Activated naive CD8-positive, alpha-beta T cell treated with anti-CD3 and anti-CD28 coated beads for 36 hours (primary cell): ENCODE measurements at regions not wholly inside any gene's neighbourhood (a gene's known extent, or its start where the extent isn't known, plus 50 kb on each side); places are given as distances from the start of the nearest gene placed in this dataset.

Experiments
- DNase-seq: peaks from one replicate; pipeline ENCODE4 v3.0.0; 2021
- H3K27ac Mint-ChIP-seq: one replicate; pipeline ENCODE4 v1.8.0; 2022; ENCODE audit warnings: mild to moderate bottlenecking, moderate library complexity, mixed read lengths
- H3K27me3 Mint-ChIP-seq: one replicate; pipeline ENCODE4 v1.8.0; 2022; ENCODE audit warnings: mild to moderate bottlenecking, mixed read lengths
- H3K36me3 Mint-ChIP-seq: one replicate; pipeline ENCODE4 v1.8.0; 2021; ENCODE audit warnings: mild to moderate bottlenecking, mixed read lengths
- H3K4me1 Mint-ChIP-seq: one replicate; pipeline ENCODE4 v1.8.0; 2021; ENCODE audit warnings: mixed read lengths
- H3K4me3 Mint-ChIP-seq: one replicate; pipeline ENCODE4 v1.8.0; 2022; ENCODE audit warnings: mild to moderate bottlenecking, moderate library complexity, mixed read lengths
- H3K9me3 Mint-ChIP-seq: one replicate; pipeline ENCODE4 v1.8.0; 2022; ENCODE audit warnings: mixed read lengths

- DNase-seq = no peak
- H3K4me3 Mint-ChIP-seq = no peak overlapping the region
- no peaks in the 10 kb centered on the region for H3K27me3 Mint-ChIP-seq
- H3K4me1 Mint-ChIP-seq = no peaks in the 10 kb centered on the region
- no peaks in the 10 kb centered on the region for H3K36me3 Mint-ChIP-seq
- no peaks in the 10 kb centered on the region for H3K9me3 Mint-ChIP-seq
- H3K27ac Mint-ChIP-seq = no peak overlapping the region
Measured at GRCh38 chr13:111516712-111517640, 196.5 kb downstream of the TEX29 start.

GRCh38 chr13:111517641-111518010 is 197.2 kb downstream of the TEX29 start:
- no peaks in the 10 kb centered on the region for H3K4me1 Mint-ChIP-seq
- H3K27ac Mint-ChIP-seq = no peak overlapping the region
- H3K36me3 Mint-ChIP-seq = no peaks in the 10 kb centered on the region
- H3K4me3 Mint-ChIP-seq = no peak overlapping the region
- DNase-seq = no peak
- H3K9me3 Mint-ChIP-seq = no peaks in the 10 kb centered on the region
- no peaks in the 10 kb centered on the region for H3K27me3 Mint-ChIP-seq

- no peaks in the 10 kb centered on the region for H3K9me3 Mint-ChIP-seq
- H3K4me3 Mint-ChIP-seq = no peak overlapping the region
- H3K27ac Mint-ChIP-seq = no peak overlapping the region
- H3K36me3 Mint-ChIP-seq = no peaks in the 10 kb centered on the region
- H3K27me3 Mint-ChIP-seq = no peaks in the 10 kb centered on the region
- DNase-seq = no peak
- H3K4me1 Mint-ChIP-seq = no peaks in the 10 kb centered on the region
Measured at GRCh38 chr13:111518161-111518792, 197.8 kb downstream of the TEX29 start.

- Mint-ChIP-seq H3K27ac (no peak overlapping the region), H3K27me3 (no peaks in the 10 kb centered on the region), H3K4me1 (no peaks in the 10 kb centered on the region), H3K4me3 (no peak overlapping the region), H3K36me3 (no peaks in the 10 kb centered on the region), H3K9me3 (no peaks in the 10 kb centered on the region)
- no peak for DNase-seq
Measured at GRCh38 chr13:111519041-111519440, 198.6 kb downstream of the TEX29 start.

- H3K27me3 Mint-ChIP-seq = no peaks in the 10 kb centered on the region
- H3K36me3 Mint-ChIP-seq = no peaks in the 10 kb centered on the region
- no peak overlapping the region for H3K4me3 Mint-ChIP-seq
- H3K27ac Mint-ChIP-seq = no peak overlapping the region
- H3K4me1 Mint-ChIP-seq = no peaks in the 10 kb centered on the region
- no peaks in the 10 kb centered on the region for H3K9me3 Mint-ChIP-seq
- DNase-seq = no peak
Measured at GRCh38 chr13:111519490-111520170, 199.2 kb downstream of the TEX29 start.

- no peak for DNase-seq
- H3K27ac Mint-ChIP-seq = no peak overlapping the region
- no peaks in the 10 kb centered on the region for H3K36me3 Mint-ChIP-seq
- no peaks in the 10 kb centered on the region for H3K4me1 Mint-ChIP-seq
- H3K4me3 Mint-ChIP-seq = no peak overlapping the region
- H3K27me3 Mint-ChIP-seq = no peaks in the 10 kb centered on the region
- no peaks in the 10 kb centered on the region for H3K9me3 Mint-ChIP-seq
Measured at GRCh38 chr13:111521030-111521429, 200.6 kb downstream of the TEX29 start.

- no peak for DNase-seq
- no peaks in the 10 kb centered on the region for H3K36me3 Mint-ChIP-seq
- no peak overlapping the region for H3K4me3 Mint-ChIP-seq
- H3K27ac Mint-ChIP-seq = no peak overlapping the region
- no peaks in the 10 kb centered on the region for H3K27me3 Mint-ChIP-seq
- H3K9me3 Mint-ChIP-seq = no peaks in the 10 kb centered on the region
- no peaks in the 10 kb centered on the region for H3K4me1 Mint-ChIP-seq
Measured at GRCh38 chr13:111521691-111522229, 201.3 kb downstream of the TEX29 start.

GRCh38 chr13:111525320-111526118 is 205.1 kb downstream of the TEX29 start:
- H3K4me1 Mint-ChIP-seq = no peaks in the 10 kb centered on the region
- H3K27me3 Mint-ChIP-seq = peaks cover 3% of the 10 kb centered on the region
- no peak overlapping the region for H3K4me3 Mint-ChIP-seq
- no peaks in the 10 kb centered on the region for H3K9me3 Mint-ChIP-seq
- no peaks in the 10 kb centered on the region for H3K36me3 Mint-ChIP-seq
- H3K27ac Mint-ChIP-seq = no peak overlapping the region
- DNase-seq = no peak

- H3K4me1 Mint-ChIP-seq = no peaks in the 10 kb centered on the region
- peaks cover 10% of the 10 kb centered on the region for H3K27me3 Mint-ChIP-seq
- no peaks in the 10 kb centered on the region for H3K9me3 Mint-ChIP-seq
- H3K4me3 Mint-ChIP-seq = no peak overlapping the region
- no peak overlapping the region for H3K27ac Mint-ChIP-seq
- no peak for DNase-seq
- H3K36me3 Mint-ChIP-seq = no peaks in the 10 kb centered on the region
Measured at GRCh38 chr13:111526922-111527321, 206.5 kb downstream of the TEX29 start.

GRCh38 chr13:111527614-111528229 is 207.3 kb downstream of the TEX29 start:
- H3K27me3 Mint-ChIP-seq = peaks cover 13% of the 10 kb centered on the region
- H3K27ac Mint-ChIP-seq = no peak overlapping the region
- H3K4me3 Mint-ChIP-seq = no peak overlapping the region
- DNase-seq = no peak
- H3K36me3 Mint-ChIP-seq = no peaks in the 10 kb centered on the region
- no peaks in the 10 kb centered on the region for H3K9me3 Mint-ChIP-seq
- H3K4me1 Mint-ChIP-seq = no peaks in the 10 kb centered on the region

- Mint-ChIP-seq H3K36me3 (no peaks in the 10 kb centered on the region), H3K4me1 (no peaks in the 10 kb centered on the region), H3K27ac (no peak overlapping the region), H3K27me3 (peaks cover 17% of the 10 kb centered on the region), H3K4me3 (no peak overlapping the region), H3K9me3 (no peaks in the 10 kb centered on the region)
- DNase-seq = no peak
Measured at GRCh38 chr13:111528513-111528912, 208.1 kb downstream of the TEX29 start.

GRCh38 chr13:111530137-111530870 is 209.9 kb downstream of the TEX29 start:
- Mint-ChIP-seq H3K27me3 (peaks cover 31% of the 10 kb centered on the region), H3K36me3 (no peaks in the 10 kb centered on the region), H3K27ac (no peak overlapping the region), H3K4me1 (peaks cover 6% of the 10 kb centered on the region), H3K4me3 (no peak overlapping the region), H3K9me3 (no peaks in the 10 kb centered on the region)
- no peak for DNase-seq

- Mint-ChIP-seq H3K36me3 (no peaks in the 10 kb centered on the region), H3K27me3 (peaks cover 43% of the 10 kb centered on the region), H3K4me1 (peaks cover 12% of the 10 kb centered on the region), H3K27ac (no peak overlapping the region), H3K9me3 (no peaks in the 10 kb centered on the region), H3K4me3 (no peak overlapping the region)
- DNase-seq = no peak
Measured at GRCh38 chr13:111531505-111531904, 211.1 kb downstream of the TEX29 start.

- no peak overlapping the region for H3K27ac Mint-ChIP-seq
- no peaks in the 10 kb centered on the region for H3K9me3 Mint-ChIP-seq
- peaks cover 49% of the 10 kb centered on the region for H3K27me3 Mint-ChIP-seq
- peaks cover 12% of the 10 kb centered on the region for H3K4me1 Mint-ChIP-seq
- no peaks in the 10 kb centered on the region for H3K36me3 Mint-ChIP-seq
- no peak overlapping the region for H3K4me3 Mint-ChIP-seq
- no peak for DNase-seq
Measured at GRCh38 chr13:111532111-111532510, 211.7 kb downstream of the TEX29 start.
